Panc1 (cell line): ENCODE measurements at regions not wholly inside any gene's neighbourhood (a gene's known extent, or its start where the extent isn't known, plus 50 kb on each side); places are given as distances from the start of the nearest gene placed in this dataset.

Experiments used
- CTCF ChIP-seq: fragments of 450-650 bp; IDR thresholded peaks from 2 replicates; pipeline ENCODE4 v1.5.1; 2017; ENCODE audit warnings: mild to moderate bottlenecking
- POLR2AphosphoS5 ChIP-seq: IDR thresholded peaks from 2 replicates; pipeline ENCODE4 v1.6.1; 2012; ENCODE audit warnings: mild to moderate bottlenecking, low read depth, low read length, moderate library complexity
- REST ChIP-seq, 2 experiments: IDR thresholded peaks; 2 replicates each; pipeline ENCODE4 v1.6.1; 2011 to 2012; ENCODE audit warnings: low read depth in 2 of 2, control low read depth in 1 of 2, low read length in 1 of 2, mild to moderate bottlenecking in 1 of 2, moderate library complexity in 1 of 2; ENCODE audit not compliant: insufficient read depth in 1 of 2
- TCF7L2 ChIP-seq: IDR thresholded peaks from 2 replicates; pipeline ENCODE4 v1.6.1; 2011; ENCODE audit warnings: mild to moderate bottlenecking, low read depth, low read length, inconsistent platforms

GRCh38 chr12:105423237-105423636 lies 92.7 kb downstream of the C12orf75 start:
- no peak for TF ChIP-seq CTCF
- no peak for TF ChIP-seq POLR2AphosphoS5
- TF ChIP-seq REST (IDR thresholded peaks at IDR 0.05; ENCODE audit: insufficient read depth in 1 of 2, low read depth in 2 of 2, low read length in 1 of 2) = no peak
- no peak for TF ChIP-seq TCF7L2
